GM12865 (cell line): ENCODE measurements at regions not wholly inside any gene's neighbourhood (a gene's known extent, or its start where the extent isn't known, plus 50 kb on each side); places are given as distances from the start of the nearest gene placed in this dataset.

Experiments used
- DNase-seq: peaks from one replicate; pipeline ENCODE4 v3.0.0; 2010; ENCODE audit warnings: low read depth
- H3K4me3 ChIP-seq: 2 replicates; pipeline ENCODE4 v1.5.1; 2011; ENCODE audit warnings: mild to moderate bottlenecking, low read depth, low read length, control low read depth
- TF ChIP-seq, protein P1 (sequence below): IDR thresholded peaks from 2 replicates; pipeline ENCODE4 v1.5.1; 2011; ENCODE audit warnings: low read length, control low read depth, low read depth, inconsistent platforms; ENCODE audit not compliant: insufficient read depth; ENCODE audit errors: missing control alignments

DNA sequence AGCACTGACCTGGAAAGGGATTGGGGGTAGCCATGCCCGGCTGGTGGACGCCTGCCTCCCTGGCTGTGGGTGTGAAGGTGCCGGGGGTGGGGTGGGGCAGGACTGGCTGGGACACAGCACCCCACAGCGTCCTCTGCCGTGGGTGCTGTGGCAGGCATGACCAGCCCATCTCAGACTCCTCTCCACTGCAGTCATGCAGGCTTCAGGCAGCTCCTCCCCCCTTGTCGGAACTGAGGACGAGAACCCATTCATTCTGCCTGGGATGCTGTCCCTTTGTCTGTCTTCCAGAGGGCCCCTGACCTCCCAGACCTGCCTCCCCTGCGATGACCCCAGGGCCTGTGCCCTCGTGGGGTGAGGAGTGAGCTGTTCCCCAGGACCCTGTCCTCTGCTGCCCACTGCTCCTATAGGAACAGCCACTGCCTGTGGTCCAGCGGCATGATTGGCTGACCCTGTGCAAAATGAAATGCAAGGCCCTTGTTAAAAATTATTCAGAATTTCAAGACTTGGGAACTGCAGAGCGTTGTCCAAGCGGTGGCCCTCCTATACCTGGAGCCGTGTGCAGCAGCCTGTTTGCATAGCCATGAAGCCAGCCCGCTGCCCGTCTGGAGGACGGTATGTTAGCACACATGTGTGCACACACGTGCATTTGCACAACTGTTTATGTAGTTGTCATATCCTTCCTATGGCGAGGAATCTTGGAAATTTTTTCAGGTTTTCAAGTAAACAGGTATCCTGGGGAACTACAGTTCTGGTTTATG lies 1122.3 kb downstream of the BRD1 start:
- DNase-seq, result no peak
- H3K4me3 ChIP-seq, result no peak overlapping the region
- TF ChIP-seq, protein P1, sequence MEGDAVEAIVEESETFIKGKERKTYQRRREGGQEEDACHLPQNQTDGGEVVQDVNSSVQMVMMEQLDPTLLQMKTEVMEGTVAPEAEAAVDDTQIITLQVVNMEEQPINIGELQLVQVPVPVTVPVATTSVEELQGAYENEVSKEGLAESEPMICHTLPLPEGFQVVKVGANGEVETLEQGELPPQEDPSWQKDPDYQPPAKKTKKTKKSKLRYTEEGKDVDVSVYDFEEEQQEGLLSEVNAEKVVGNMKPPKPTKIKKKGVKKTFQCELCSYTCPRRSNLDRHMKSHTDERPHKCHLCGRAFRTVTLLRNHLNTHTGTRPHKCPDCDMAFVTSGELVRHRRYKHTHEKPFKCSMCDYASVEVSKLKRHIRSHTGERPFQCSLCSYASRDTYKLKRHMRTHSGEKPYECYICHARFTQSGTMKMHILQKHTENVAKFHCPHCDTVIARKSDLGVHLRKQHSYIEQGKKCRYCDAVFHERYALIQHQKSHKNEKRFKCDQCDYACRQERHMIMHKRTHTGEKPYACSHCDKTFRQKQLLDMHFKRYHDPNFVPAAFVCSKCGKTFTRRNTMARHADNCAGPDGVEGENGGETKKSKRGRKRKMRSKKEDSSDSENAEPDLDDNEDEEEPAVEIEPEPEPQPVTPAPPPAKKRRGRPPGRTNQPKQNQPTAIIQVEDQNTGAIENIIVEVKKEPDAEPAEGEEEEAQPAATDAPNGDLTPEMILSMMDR, result no peak

DNA sequence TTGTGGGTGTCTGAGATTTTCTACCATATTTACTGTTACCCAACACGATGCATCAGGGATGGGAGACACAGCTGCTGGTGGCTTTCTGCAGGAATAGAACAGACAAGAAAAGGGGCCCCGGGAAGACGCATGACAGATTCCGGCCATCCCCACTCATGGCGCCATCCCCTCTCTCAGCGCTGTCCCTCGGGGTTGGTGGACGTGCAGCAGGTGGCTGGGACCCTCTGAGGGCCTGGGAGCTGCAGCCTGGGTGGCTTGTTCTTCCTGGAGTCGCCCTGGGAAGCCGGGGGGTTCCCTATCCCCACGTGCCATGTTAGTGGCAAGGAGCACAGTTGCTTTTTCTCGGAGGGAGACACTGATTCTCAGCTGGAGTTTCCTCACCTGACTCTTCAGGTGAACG lies 1123.3 kb downstream of the BRD1 start:
- DNase-seq, result no peak
- TF ChIP-seq, protein P1, result no peak
- H3K4me3 ChIP-seq, result no peak overlapping the region

DNA sequence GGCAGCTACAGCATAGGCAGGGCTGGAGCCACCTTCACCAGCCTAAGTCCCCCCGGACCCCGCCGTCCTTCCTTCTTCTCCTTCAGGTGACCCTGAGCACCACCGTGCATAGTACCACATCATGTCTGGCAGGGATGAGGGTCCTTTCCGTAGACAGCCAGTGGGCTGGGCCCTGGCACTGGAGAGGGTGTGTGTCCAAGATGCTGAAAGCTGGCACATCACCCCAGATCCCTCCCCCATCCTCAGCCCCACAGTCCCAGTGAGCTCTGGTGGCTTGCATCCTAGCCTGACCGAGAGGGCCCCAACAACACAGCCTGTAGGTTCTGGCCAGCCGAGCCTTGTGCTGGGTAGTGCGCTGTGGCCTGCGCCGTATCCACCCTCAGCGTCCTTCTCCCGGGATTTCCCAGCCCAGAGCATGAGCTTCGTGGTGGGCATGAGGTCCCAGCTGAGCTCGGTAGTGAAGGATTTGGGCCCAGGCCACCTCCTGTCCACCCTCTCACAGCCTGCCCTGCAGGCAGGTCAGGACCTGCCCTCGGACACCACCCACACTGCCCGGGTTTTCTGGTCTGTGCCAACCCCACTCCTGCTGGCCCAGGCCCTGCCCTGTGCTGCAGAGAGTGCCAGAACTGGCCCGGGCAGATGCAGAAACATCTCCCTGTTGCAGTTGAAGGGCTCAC lies 1124.3 kb downstream of the BRD1 start:
- DNase-seq, result no peak
- no peak overlapping the region for H3K4me3 ChIP-seq
- TF ChIP-seq, protein P1, result no peak

DNA sequence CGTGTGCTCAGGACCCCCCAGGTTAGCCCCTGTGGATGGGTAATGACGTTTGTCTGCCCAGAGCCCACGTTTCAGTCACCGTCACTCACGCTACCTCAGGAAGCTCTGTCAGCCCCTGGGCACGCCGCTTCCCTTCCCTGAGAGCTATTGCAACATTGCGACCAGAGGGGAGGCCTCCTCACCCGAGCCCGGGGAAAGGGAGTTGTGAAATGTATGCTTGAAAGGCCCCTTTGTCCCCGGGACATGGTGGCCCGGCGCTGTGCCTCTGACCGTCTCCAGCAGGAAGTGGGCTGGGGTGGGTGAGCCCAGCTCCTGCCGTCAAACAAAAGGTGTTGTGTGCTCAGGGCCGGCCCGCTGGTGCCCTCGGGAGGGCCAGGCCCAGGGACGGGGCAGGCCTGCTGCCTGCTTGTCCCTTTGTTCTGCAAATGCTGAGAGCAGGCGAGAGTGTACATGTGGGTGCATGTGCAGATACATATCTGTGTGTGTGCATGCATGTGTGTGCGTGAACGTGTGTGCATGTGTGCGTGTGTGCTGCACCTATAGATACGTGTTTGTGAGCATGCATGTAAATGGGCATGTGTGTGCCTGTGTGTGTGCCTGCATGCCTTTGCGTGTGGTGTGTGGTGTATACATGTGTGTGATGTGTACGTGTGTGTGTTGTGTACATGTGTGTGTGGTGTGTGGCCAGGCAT lies 1125.0 kb downstream of the BRD1 start:
- no peak overlapping the region for H3K4me3 ChIP-seq
- DNase-seq, result no peak
- TF ChIP-seq, protein P1, result no peak

DNA sequence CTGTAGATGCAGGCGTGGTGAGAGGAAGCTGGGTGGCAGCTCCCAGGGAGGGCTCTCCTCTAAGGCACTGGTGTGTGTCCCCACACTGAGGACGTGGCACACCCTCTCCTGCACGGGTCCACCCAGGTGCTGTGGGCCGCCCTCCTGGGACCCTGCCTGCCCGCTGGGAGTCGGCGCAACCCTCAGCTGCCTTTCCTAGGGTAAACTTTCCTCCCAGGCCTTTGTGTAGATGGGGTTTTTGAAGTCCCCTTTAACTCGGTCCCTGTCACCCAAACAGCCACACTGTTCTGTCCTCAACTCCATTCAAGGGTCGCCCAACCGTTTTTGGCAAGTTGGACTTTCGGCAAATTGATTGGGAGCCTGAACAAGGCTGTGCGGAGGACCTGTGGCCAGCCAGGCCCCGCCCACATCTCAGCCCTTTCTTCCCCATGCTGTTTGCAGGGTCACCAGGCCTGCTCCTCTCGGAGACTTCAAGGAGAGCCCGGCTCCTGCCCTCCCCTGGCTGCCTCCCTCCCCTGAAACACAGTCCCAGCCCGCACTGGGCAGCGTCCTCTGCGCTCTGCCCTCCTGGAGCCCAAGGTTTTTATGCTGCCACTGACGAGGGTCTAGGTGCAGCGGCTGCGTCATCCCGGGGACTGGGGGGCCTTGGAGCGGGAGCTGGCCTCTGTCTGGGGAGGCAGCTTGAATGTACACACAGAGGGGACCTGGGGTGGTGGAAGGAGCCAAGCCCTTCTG lies 1126.2 kb downstream of the BRD1 start:
- no peak overlapping the region for H3K4me3 ChIP-seq
- TF ChIP-seq, protein P1, result no peak
- DNase-seq, result no peak

DNA sequence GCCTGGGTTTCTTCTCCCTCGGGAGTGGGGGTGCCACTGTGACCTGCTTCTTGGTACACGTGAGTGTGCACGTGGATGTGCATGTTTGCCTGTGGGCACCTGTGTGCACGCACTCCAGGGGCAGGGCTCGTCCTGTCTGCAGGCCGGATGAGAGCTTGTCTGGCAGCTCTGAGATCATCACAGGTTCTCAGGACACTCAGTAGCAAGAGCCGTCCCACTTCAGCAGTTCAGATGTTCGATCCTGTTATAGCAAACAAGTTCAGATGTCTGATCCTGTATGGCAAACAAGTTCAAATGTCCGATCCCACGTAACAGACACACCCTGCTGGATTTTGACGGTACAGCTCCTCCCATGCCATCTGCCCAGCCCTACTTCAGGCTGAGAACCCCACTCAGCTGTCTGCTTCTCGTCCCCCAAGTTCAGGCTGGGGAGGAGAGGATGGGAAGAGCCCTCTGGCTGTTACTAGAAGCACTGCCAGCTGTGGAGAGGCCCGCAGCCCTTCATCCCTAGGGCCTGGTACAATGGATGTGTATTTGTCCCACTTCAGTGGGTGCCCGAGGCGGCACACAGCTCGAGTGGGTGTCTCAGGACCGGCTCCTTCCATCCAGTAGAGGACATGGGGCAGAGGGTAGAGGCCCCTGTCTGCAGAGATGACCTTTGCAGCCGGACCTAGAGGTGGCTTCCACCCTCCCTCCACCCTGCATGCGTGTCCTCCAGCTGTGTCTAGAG lies 1126.9 kb downstream of the BRD1 start:
- TF ChIP-seq, protein P1, result no peak
- DNase-seq, result no peak
- no peak overlapping the region for H3K4me3 ChIP-seq
